HG03175 (cell line): ENCODE measurements at regions not wholly inside any gene's neighbourhood (a gene's known extent, or its start where the extent isn't known, plus 50 kb on each side); places are given as distances from the start of the nearest gene placed in this dataset.
A peak's percentile ranks its signal among the peaks of the same experiment; 100 is the strongest.

ENCODE experiments used
- ATAC-seq: cut with Tn5 transposase; IDR thresholded peaks from one replicate; pipeline ENCODE4 v1.9.1; 2021; ENCODE audit warnings: mild to moderate bottlenecking, moderate library complexity; ENCODE audit not compliant: unreplicated experiment

GRCh38 chr3:18127859-18128681 is 297.1 kb downstream of the SATB1 start:
- ATAC-seq = no peak

DNA sequence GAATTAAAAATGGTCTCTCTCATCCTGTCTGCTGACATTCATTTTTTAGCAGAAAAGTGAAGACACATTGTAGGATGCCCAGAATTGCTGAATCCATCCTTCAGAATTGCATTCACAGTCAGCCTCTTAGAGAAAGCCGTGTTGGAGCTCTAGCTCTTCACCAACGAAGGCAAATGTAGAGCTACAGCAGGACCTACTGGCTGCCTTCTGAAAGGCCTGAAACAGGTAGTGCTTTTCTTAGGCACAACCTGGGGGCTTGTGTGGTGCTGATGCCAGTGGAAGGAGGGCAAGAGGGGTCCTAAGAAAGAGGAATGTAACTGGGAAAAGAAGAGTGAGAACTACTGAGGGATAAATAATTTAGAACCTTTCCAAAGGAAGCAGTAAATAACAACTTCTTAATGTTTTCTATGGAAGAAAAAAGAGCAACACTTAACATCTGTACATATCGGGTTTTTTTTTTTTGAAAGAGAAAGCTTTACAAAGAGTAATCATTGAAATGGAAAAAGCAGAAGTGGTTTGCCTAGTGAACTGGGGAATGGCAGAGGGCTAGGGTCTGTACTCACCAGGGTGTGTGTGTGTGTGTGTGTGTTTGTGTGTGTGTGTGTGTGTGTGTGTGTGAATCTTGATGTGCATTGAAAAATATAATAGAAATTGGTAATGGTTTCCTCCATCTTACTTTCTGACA is 297.8 kb downstream of the SATB1 start:
- ATAC-seq = peak; percentile 94

DNA sequence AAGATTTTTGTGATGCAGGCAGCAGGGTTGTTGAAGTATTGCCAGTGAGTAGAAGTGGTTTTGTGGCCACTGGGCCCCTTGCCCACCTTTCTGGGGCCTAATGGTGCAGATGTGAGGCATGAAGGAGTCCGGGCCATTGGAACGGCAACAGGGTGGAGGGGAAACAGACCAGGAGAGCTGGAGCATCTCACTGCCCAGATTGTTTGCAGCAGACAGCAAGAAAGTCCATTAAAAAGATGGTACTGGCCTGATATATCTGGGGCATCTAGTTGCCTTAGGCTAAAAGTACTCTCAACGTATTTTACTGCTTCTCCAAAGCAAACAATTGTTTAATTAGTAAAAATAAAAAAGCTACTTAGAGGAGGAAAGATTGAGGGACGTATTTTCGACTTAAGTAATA is 298.4 kb downstream of the SATB1 start:
- ATAC-seq = no peak

DNA sequence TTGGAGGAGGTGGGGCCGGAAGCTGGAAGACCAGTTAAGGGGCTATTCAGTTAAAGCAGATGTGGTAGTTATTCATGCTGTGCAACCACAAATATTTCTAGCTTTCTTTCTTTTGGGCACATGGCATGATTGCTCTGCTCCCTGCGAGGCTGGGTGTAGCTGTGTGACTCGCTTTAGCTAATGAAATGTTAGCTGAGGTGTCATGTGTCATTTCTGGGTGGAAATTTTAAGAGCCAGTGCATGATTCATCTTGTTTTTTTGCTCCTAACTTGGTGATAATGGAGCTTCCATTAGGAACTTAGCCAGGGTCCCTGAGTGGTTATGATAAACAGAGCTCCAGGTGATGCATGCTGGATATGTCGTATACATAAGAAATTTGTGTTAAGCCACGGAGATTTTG is 300.6 kb downstream of the SATB1 start:
- no peak for ATAC-seq

GRCh38 chr3:18122264-18122663 is 302.9 kb downstream of the SATB1 start:
- ATAC-seq = no peak

- ATAC-seq = no peak
Measured at GRCh38 chr3:18121020-18121419, 304.1 kb downstream of the SATB1 start.

DNA sequence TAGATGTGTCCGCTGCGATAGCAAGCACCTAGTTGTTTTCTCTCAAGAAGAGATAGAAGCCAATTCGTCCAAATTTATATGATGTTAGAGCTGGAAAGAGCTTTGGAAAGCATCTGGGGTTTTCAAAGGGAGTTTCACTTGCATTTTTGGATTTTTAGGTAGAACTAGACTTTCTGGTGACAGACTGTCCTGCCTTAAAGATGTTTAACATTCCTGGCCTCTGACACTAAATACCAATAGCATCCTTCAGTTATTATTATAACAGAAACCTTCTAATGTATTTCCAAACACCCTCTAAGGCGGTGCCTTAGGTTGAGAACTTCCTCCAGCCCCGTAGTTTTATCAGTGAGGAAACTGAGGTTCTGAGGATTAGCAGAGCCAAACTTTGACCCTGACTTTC is 305.3 kb downstream of the SATB1 start:
- no peak for ATAC-seq

DNA sequence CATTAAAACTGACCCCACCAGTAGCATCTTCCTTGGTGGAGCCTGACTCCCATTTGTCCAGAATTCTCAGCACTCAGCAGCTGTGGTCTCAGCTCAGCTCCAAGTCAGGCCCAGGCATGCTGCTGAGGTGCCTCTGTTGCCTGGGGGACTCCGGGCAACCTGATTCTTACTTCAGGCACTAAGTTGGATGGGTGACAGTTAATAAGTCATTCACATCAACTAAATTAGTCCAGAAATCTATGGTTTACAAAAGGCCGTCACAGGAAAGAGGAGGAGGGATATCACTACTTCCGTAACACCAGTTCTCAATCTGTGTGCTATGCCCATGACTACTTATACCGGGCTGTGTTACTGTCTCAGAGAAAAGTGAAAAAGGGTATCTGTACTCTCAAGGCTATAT is 310.2 kb downstream of the SATB1 start:
- no peak for ATAC-seq

- ATAC-seq = no peak
Measured at GRCh38 chr3:18113417-18113816, 311.7 kb downstream of the SATB1 start.

DNA sequence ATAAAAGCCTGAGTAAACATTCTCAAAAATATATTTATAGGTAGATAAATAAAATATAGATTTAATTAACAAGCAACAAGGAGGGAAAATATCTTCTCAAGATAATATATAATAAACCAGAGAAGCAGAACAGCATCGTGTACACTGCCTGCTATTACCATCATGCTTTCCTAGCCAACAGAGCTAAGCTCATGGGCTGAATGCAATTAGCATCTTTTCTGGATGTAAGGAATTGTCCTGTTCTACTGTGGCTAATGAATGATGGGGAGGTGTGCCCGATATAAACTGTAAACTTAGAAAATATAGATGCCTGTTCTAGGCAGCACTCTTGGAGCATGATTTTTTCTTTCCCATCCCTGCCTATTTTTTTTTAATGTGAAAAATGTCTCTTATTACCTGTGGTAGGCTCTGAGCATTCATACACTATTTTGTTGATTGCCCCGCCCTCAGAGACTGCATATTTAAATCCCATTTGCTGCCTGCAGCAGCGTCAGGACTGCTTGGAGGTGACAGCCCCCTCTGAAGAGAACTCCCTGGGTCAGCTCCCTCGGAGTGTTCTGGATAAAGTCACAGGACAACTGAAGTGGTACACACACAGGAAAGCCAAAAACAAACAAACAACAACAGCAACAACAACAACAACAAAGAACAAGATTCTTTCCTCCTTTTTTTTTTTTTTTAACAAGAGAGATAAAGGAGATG is 312.3 kb downstream of the SATB1 start:
- ATAC-seq = no peak

DNA sequence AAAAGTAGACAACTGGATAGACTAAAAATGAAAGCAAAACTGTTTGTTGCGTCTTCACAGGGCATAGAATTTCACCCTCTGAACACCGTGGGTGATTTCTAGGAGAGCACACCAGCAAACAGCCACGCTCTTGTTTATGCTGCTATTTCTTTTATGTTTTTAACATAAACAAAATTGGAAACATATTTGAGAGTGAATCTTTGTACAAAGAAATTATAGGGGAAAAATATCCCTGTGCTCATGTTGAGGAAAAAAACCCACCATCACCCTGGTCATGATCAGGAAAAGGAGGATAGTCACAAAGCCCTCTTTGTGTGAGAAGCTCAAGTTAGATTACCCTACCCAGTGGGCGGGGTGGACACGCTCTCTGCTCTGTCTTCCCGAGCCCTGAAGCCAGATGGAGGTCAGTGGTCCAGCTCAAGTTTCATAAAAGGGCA is 313.3 kb downstream of the SATB1 start:
- peak; percentile 74 for ATAC-seq

GRCh38 chr3:18103591-18103990 is 321.5 kb downstream of the SATB1 start:
- ATAC-seq = no peak

- no peak for ATAC-seq
Measured at GRCh38 chr3:18100121-18100520, 325.0 kb downstream of the SATB1 start.

GRCh38 chr3:18099611-18100010 is 325.5 kb downstream of the SATB1 start:
- ATAC-seq = no peak

DNA sequence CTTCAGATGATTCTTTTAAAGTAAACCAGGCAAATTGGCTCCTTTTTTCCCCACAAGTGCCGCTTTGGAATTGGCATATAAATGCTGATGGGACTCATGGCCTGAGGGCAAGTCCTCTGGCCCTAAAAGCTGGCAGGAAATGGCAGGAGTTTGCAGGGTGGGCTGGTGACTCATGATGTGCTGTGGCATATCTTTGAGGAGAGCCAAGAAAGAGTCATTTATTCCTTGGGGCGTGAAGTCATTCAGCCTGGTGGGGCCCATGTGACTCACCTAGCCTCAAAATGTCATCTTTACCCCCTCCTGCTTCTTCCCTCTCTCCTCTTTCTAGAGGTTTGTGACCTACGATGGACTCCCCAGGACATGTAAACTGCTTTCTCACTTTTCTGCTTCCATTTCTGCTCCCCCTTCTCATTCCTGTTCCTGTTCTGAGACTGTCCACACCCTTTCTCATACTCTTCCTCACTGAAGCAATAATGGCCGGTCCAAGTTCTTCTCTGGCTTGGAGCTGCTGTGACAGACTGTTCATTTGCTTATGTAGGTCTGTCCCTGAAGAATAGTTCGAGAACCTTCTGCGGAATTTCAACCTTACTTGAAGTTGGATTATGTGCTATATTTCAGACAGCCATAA is 326.1 kb downstream of the SATB1 start:
- no peak for ATAC-seq

- no peak for ATAC-seq
Measured at GRCh38 chr3:18097989-18098388, 327.1 kb downstream of the SATB1 start.

- ATAC-seq = no peak
Measured at GRCh38 chr3:18097473-18097872, 327.7 kb downstream of the SATB1 start.

GRCh38 chr3:18092726-18093125 is 332.4 kb downstream of the SATB1 start:
- ATAC-seq = no peak

- no peak for ATAC-seq
Measured at GRCh38 chr3:18090377-18090776, 334.8 kb downstream of the SATB1 start.

DNA sequence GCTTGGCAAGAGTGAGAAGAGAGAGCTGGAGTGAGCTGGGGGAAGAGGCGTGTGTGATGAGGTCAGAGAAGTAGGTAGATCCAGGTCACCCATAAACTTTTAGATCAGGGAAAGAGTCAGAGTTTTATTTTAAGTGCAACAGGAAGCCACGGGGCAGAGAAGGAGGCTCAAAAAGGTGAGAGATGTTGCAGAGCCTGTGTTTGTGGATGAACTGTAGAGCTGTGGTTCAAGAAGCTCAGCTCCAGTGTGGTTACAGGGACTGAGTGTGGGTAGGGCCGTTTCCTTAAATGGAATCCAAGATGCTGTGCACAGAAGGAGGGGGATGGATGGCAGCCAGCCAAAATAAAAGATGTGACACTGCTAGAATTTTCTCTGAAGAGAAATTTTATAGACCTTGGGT is 337.2 kb downstream of the SATB1 start:
- ATAC-seq = no peak

DNA sequence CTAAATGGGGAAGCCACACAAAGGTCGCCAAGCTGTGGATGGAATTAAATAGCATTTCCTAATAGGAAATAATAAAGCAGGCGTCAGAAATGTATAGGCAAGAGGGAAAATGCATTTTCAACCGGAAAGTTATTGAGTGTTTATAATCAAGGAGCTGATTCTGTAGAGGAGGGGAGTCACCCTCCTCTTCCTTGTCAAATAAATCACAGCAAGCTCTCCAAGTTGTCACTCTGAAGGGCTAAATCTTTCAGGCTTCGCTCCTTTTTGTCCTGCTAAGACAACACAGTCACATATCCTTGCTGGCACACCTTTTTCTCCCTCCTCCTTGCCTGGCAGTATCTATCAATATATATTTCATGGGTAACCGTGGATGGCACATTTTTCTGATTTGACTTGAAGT is 338.4 kb downstream of the SATB1 start:
- no peak for ATAC-seq
